ENCODE measurements at regions not wholly inside any gene's neighbourhood (a gene's known extent, or its start where the extent isn't known, plus 50 kb on each side); places are given as distances from the start of the nearest gene placed in this dataset.

- DNase-seq (ENCODE audit: low spot score) = no peak
These were observed 498.0 kb upstream of the CELF2 start for GRCh38 chr10:10519674-10520073.

DNA sequence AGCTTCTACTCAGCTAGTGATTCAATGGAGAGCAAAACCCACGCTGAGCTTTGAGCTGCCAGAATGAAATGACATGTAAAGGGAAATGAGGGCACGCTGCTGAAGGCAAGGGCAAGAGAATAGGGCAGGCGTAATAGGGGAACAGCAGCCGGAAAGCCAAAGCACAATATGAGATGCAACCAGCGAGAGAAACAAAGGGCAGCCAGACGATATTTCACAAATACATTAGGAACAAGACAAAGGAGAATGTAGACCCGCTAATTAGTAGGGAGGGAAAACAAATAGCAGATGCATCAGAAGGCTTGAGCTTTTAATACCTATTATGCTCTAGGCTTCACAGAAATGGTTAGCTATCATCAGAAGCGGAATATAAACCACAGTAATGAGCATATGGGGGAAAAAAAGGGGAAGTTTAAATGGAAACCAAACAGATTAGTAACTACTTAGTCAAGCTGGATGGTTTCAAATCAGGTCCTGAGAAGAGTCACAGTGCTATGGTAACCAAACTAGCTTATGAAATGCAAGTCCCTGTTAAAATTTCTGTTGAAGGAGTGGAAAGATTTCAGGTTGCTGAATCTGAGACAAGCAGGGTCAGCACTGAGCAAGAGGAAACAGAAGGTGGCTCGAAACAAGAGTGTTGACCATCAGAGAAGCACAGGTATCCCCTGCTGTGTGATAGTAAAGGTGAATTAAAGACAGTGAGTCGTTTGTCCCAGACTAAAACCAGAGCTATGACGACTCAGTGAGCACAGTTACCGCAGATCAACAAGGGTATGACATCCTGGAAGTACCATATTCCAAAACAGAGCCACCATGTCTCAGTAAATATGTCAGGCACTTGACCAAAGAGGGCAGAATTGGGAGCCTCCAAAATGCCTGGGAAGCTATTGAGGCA, 496.9 kb upstream of the CELF2 start:
- DNase-seq (ENCODE audit: low spot score) = no peak

- no peak for DNase-seq (ENCODE audit: low spot score)
These were observed 490.8 kb upstream of the CELF2 start for GRCh38 chr10:10526846-10527245.

- no peak for DNase-seq (ENCODE audit: low spot score)
These were observed 489.7 kb upstream of the CELF2 start for GRCh38 chr10:10527861-10528562.

DNA sequence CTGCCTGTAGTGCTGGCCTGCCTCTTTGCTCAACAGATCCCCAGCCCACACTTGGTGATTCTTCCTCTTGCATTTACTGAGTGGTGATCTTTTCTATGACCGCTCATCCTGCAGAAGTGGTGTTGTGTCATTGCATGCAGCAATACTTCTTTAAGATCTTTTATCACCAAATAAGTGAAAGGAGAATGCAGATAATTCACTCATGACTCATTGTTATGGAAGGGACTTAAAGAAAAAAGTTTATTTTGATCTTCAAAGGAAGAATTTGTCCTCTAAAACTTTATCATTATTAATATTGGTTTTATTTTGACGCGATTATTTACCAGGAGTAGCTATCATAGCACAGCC, 489.1 kb upstream of the CELF2 start:
- no peak for DNase-seq (ENCODE audit: low spot score)

DNA sequence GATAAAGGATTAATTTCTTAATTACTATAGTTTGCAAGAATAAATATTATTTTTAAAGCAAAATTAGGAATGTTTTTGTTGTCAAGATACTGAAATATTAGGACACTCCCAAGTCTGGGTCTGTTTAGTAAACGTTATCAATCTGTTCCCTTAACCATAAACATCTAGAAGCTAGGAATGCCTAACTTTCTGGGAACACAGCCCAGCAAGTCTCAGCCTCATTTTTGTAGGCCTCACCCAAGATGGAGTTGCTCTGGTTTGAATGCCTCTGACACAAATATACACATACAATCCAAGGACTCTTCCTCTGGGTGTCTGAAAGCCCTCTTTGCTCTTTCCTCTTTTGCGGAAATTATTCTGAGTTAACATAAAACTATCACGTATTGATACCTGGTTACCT, 487.4 kb upstream of the CELF2 start:
- DNase-seq (ENCODE audit: low spot score) = no peak

DNA sequence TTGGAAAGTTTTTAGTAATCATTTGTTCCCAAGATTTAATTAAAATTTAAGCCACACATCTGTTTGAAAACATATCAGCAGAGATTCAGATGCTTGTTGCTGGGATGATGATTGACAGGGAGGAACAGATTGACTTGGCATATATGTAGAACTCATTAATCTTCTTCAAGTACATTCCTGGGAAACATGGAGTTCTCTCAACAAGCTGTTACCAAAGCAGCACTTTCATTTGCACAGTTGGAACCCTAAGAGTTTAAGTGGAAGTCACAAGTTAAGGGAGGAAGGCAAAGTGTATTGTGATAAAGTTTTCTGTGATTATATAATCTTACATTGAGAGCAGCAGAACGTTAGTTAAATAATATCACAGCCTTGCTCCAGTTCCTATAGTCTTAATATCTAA, 485.4 kb upstream of the CELF2 start:
- no peak for DNase-seq (ENCODE audit: low spot score)

- no peak for DNase-seq (ENCODE audit: low spot score)
These were observed 484.8 kb upstream of the CELF2 start for GRCh38 chr10:10532826-10533225.

DNA sequence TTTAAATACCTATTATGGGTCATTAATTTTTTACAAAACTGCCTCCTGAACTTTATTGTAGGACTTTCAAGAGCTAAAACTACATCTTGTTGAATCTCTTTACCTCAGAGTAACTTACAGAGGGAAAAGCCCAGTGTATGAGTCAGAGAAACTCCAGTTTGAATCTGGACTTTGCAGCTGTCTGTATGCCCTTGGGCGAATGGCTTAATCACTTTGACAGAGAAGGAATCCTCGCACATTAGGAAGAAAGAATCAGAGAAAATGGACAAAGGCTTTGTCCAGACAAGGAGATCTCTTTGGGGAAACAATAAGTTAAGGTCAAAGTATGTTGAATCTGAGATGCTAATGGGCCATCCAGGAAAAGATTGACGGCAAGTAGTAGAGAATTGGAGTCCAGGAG, 484.2 kb upstream of the CELF2 start:
- no peak for DNase-seq (ENCODE audit: low spot score)

- DNase-seq (ENCODE audit: low spot score) = no peak
These were observed 479.3 kb upstream of the CELF2 start for GRCh38 chr10:10538326-10538725.

- no peak for DNase-seq (ENCODE audit: low spot score)
These were observed 477.3 kb upstream of the CELF2 start for GRCh38 chr10:10540398-10540797.

DNA sequence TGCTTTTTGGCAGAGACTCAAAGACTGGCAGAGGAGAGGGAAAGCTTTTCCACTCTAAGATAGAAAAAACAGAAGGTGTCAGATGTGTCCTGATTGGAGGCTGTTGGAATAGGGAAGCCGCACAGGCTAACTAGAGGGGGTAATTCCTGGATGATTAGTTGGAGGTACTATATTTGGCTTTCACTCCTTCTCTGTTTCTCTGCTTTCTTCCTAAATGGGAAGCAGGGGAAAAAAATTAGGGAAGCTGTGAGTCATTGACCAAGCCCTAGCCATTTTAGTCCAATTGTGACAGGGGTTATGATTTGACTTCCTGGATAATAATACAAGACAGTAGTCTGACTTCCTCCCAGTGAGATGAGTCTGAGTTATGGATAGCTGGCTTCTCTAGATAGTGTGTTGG, 475.2 kb upstream of the CELF2 start:
- DNase-seq (ENCODE audit: low spot score) = no peak

DNA sequence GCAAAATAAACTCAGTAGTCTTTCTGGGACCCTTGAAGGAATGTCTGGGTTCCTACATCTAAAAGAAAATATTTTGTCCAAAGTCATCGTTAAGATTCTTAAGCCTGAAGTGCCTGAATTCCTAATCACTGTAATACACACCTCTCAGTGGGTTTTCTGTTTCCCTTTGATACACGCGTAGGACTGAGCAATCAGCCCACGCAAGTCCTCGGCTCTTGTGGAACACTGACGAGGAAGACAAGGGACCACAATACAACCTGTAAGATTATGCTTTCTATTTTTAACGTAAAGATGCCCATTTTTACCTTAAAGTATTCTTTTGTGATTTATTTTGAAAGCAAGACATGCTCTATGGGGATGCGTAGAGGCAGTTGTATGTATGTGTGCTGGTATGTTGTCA, 472.8 kb upstream of the CELF2 start:
- DNase-seq (ENCODE audit: low spot score) = no peak

DNA sequence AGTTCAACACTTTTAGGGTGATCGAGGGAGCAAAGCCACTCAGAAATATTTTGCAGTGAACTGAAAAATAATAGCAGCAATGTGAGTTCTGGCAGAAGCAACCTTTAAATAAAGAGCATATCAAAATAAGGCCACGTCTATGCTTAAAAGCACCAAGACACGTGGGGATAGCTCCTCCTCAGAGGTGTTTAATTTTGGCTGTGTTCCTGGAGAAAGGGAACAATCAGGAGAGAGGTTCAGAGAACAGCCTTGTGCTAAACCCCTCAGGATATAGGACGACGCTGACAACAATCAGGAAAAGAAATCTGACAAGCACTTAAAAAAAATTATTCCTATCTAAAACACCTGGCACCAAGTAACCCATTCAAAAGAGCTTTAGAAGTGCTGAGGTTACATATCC, 471.9 kb upstream of the CELF2 start:
- no peak for DNase-seq (ENCODE audit: low spot score)

GRCh38 chr10:10551596-10552301, 465.9 kb upstream of the CELF2 start:
- no peak for DNase-seq (ENCODE audit: low spot score)

GRCh38 chr10:10552948-10553347, 464.7 kb upstream of the CELF2 start:
- no peak for DNase-seq (ENCODE audit: low spot score)

DNA sequence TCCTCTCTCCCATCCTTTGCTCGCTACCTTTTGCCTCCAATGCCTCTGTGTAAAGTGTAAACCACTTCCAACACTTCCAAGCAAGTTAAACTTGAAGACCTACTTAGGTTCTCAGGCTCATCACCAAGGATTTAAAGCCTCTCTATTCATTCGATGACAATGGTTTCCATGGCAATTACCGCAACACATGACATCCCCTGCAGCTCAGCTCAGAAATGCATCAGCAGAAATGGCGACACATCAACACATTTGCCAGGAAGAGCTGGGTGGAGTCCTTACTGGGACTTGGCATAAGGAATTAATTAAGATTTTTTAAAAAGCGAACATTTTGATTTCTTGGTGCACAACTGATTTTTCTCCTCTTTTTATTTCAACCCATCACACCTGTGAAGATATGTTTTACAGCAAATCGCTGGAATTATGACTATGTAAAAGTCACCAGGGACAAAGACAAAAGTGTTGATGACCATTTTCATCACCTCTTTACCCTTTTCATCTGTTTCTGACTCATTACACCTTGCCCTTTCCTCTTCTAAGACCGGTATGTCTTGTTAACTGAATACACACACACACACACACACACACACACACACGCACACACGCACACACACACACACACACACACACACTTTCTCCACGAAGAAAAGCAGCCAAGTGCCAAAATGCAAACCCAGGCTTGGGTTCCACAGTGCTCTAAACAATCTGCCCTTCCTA, 453.4 kb upstream of the CELF2 start:
- DNase-seq (ENCODE audit: low spot score) = no peak

GRCh38 chr10:10576937-10577336, 440.7 kb upstream of the CELF2 start:
- DNase-seq (ENCODE audit: low spot score) = no peak

DNA sequence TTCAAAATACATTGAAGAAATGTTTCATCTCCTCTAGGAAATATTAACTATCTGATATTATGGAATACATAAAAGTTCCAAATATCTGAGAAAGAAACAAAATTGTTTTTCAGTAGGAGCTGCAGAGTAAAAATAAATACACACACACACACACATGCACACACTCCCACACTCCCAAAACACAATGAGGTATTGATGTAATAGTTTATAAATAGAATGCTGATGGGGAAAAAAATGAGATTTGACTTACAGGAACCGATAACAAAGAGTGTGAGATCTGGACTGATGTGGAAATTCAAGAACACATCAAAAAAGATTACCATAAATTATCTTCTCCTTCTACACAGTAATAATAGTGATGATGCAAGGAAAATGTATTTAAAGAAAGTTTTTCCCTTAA, 438.0 kb upstream of the CELF2 start:
- no peak for DNase-seq (ENCODE audit: low spot score)

GRCh38 chr10:10584161-10584560, 433.5 kb upstream of the CELF2 start:
- no peak for DNase-seq (ENCODE audit: low spot score)

- DNase-seq (ENCODE audit: low spot score) = no peak
These were observed 429.8 kb upstream of the CELF2 start for GRCh38 chr10:10587744-10588393.
